Lower lobe of right lung (tissue), 2 donors: ENCODE measurements at regions not wholly inside any gene's neighbourhood (a gene's known extent, or its start where the extent isn't known, plus 50 kb on each side); places are given as distances from the start of the nearest gene placed in this dataset.

Source experiments
- ATAC-seq, 2 donors: fragments of 200-7000 bp; cut with Tn5 transposase; one replicate each; pipeline ENCODE4 v1.9.1; 2020 to 2022; ENCODE audit warnings: mild to moderate bottlenecking in 2 of 2, moderate library complexity in 2 of 2
- DNase-seq: peaks from one replicate; pipeline ENCODE4 v3.0.0-alpha.2; 2020
- H3K27ac ChIP-seq: fragments of 200-600 bp; one replicate; pipeline ENCODE4 v1.8.0; 2022
- H3K27me3 ChIP-seq: fragments of 200-600 bp; one replicate; pipeline ENCODE4 v1.8.0; 2022; ENCODE audit warnings: low read depth
- H3K36me3 ChIP-seq: fragments of 200-600 bp; one replicate; pipeline ENCODE4 v1.8.0; 2022; ENCODE audit warnings: mild to moderate bottlenecking
- H3K4me1 ChIP-seq: fragments of 200-600 bp; one replicate; pipeline ENCODE4 v1.8.0; 2022
- H3K4me3 ChIP-seq: fragments of 200-600 bp; one replicate; pipeline ENCODE4 v1.8.0; 2022; ENCODE audit warnings: mild to moderate bottlenecking
- H3K9me3 ChIP-seq: fragments of 200-600 bp; one replicate; pipeline ENCODE4 v1.8.0; 2022
- CTCF ChIP-seq: fragments of 200-600 bp; IDR thresholded peaks from one replicate; pipeline ENCODE4 v1.8.0; 2022; ENCODE audit warnings: antibody characterized with exemption, mild to moderate bottlenecking
- intact Hi-C: fragments of 100-400 bp; cut with DNase I; formaldehyde crosslinking; loops from one replicate; pipeline ENCODE4 v1.11.0; 2022
- donor health status: DM: no; HTN: yes; CAD: no; lungs with severe emphysema.

GRCh38 chr4:147398556-147398955 lies 82.3 kb upstream of the EDNRA start:
- Histone ChIP-seq H3K27me3 (no peaks in the 10 kb centered on the region), H3K9me3 (no peaks in the 10 kb centered on the region), H3K4me1 (no peaks in the 10 kb centered on the region), H3K4me3 (no peak overlapping the region), H3K36me3 (no peaks in the 10 kb centered on the region), H3K27ac (no peak overlapping the region)
- DNase-seq (no peak), ATAC-seq (no peak)
- TF ChIP-seq CTCF: no peak
- intact Hi-C loops: no loop called here

GRCh38 chr4:147400721-147401120 lies 80.2 kb upstream of the EDNRA start:
- intact Hi-C loops: no loop called here

GRCh38 chr4:147401221-147401620 lies 79.7 kb upstream of the EDNRA start:
- no peak for ATAC-seq
- Histone ChIP-seq H3K36me3 (no peaks in the 10 kb centered on the region), H3K4me3 (no peak overlapping the region), H3K9me3 (no peaks in the 10 kb centered on the region), H3K27me3 (no peaks in the 10 kb centered on the region), H3K4me1 (no peaks in the 10 kb centered on the region), H3K27ac (no peak overlapping the region)
- no peak for DNase-seq
- intact Hi-C loops: no loop called here
- TF ChIP-seq CTCF: no peak

More at GRCh38 chr4:147400721-147401120, 80.2 kb upstream of the EDNRA start:
- Histone ChIP-seq H3K4me3 (no peak overlapping the region), H3K4me1 (no peaks in the 10 kb centered on the region), H3K36me3 (no peaks in the 10 kb centered on the region), H3K27ac (no peak overlapping the region), H3K9me3 (no peaks in the 10 kb centered on the region), H3K27me3 (no peaks in the 10 kb centered on the region)
- no peak for TF ChIP-seq CTCF
- no peak for DNase-seq
- no peak for ATAC-seq

DNA sequence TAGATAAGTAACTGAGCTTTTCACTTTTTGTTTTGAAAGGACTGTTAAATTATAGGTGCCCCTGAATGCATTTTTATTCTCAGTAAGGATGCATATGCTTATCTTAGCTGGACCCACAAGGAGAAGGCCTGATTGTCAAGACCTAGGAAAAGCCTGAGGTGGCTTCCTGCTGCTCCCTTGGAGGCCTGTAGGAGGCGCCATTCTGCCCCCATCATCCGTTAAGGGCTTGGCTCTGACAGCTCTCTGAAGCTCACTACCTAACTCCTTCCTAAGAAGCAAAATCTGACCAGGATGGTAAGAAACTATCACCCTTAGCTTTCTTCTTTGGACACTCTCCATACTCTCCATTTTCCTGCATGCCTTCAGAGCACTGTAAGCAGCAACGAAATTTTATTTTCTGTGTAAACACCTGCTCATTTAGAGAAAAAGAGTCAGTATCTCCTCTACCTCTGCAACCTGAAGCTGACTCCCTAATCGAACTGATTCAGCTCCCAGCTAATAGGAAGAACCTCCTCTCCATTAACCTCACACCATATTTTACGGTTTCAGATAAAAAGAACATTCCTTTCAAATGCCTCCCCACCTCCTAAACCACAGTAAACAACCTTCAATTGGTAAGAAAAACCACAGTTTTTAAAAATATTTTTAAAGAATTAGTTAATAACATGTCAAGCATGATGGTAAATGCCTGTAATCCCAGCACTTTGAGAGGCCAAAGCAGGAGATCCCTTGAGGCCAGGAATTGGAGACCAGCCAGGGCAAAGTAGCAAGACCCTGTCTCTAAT lies 73.4 kb upstream of the EDNRA start:
- no peaks in the 10 kb centered on the region for H3K36me3 ChIP-seq
- no peak for TF ChIP-seq CTCF
- no peaks in the 10 kb centered on the region for H3K4me1 ChIP-seq
- ATAC-seq: no peak
- intact Hi-C loops: no loop called here
- no peak overlapping the region for H3K4me3 ChIP-seq
- H3K9me3 ChIP-seq: no peaks in the 10 kb centered on the region
- H3K27ac ChIP-seq: no peak overlapping the region
- DNase-seq: no peak
- no peaks in the 10 kb centered on the region for H3K27me3 ChIP-seq

GRCh38 chr4:147408189-147408588 lies 72.7 kb upstream of the EDNRA start:
- H3K4me1 ChIP-seq: no peaks in the 10 kb centered on the region
- no peak overlapping the region for H3K27ac ChIP-seq
- H3K9me3 ChIP-seq: no peaks in the 10 kb centered on the region
- ATAC-seq (no peak), DNase-seq (no peak)
- no peaks in the 10 kb centered on the region for H3K36me3 ChIP-seq
- no peaks in the 10 kb centered on the region for H3K27me3 ChIP-seq
- intact Hi-C loops: no loop called here
- H3K4me3 ChIP-seq: no peak overlapping the region
- TF ChIP-seq CTCF: no peak
